ENCODE measurements at regions not wholly inside any gene's neighbourhood (a gene's known extent, or its start where the extent isn't known, plus 50 kb on each side); places are given as distances from the start of the nearest gene placed in this dataset.

- TF ChIP-seq, protein P1, sequence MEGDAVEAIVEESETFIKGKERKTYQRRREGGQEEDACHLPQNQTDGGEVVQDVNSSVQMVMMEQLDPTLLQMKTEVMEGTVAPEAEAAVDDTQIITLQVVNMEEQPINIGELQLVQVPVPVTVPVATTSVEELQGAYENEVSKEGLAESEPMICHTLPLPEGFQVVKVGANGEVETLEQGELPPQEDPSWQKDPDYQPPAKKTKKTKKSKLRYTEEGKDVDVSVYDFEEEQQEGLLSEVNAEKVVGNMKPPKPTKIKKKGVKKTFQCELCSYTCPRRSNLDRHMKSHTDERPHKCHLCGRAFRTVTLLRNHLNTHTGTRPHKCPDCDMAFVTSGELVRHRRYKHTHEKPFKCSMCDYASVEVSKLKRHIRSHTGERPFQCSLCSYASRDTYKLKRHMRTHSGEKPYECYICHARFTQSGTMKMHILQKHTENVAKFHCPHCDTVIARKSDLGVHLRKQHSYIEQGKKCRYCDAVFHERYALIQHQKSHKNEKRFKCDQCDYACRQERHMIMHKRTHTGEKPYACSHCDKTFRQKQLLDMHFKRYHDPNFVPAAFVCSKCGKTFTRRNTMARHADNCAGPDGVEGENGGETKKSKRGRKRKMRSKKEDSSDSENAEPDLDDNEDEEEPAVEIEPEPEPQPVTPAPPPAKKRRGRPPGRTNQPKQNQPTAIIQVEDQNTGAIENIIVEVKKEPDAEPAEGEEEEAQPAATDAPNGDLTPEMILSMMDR (IDR thresholded peaks at IDR 0.05; ENCODE audit: control insufficient read depth, extremely low read depth, insufficient read depth): no peak
- no peak for DNase-seq (ENCODE audit: low read depth)
- no peak overlapping the region for H3K4me3 ChIP-seq (ENCODE audit: low read depth, low read length)
These were observed 107.9 kb upstream of the DLX2 start for GRCh38 chr2:172210599-172210998.

DNA sequence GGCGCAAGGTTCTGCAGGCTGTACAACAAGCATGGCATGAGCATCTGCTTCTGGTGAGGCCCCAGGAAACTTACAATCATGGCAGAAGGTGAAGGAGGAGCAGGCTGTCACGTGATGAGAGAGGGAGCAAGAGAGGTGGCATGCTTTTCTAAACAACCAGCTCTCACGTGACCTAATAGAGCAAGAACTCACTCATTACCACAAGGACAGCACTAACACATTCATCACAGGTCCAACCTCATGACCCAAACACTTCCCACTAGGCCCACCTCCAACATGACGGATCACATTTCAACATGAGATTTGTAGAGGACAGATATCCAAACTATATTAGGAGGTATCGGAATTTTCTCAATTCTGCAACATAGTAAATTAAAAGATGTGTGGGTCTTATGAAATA, 108.8 kb upstream of the DLX2 start:
- DNase-seq (ENCODE audit: low read depth): no peak
- TF ChIP-seq, protein P1 (IDR thresholded peaks at IDR 0.05; ENCODE audit: control insufficient read depth, extremely low read depth, insufficient read depth): no peak
- no peak overlapping the region for H3K4me3 ChIP-seq (ENCODE audit: low read depth, low read length)

DNA sequence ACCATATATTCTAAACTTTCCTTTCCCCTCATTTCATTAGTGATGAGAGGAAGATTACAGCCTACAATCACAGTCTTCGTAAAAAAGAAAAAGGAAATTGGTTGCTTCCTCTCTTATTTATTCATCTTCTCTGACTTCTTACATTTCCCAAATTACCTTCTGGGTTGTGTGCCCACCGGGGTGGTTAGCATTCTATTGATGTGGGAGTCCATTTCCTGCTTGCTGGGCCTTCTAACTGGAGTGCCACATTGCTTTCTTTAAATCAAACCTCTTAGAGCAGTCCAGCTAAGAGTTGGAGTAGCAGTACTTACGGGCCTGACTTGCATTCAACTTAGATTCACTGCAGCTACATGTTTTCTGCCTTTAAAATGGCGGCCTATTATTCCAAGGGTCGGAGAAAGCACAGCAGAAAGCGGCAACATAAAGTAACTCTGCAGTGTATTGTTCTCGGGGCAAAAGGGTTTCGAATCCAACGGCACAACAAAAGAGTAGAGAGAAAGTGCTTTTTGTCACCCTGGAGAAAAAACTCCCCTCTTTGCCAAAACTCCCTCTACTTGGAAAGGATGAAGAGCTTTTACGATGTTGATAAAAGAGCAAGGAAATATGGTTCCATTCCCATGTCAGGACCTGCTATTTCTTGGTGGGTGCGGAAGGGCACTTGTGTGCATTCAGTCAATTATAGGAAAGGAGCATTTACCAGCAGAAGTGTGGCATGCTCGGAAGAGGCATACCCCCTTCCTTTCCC, 110.6 kb upstream of the DLX2 start:
- H3K4me3 ChIP-seq (ENCODE audit: low read depth, low read length): no peak overlapping the region
- TF ChIP-seq, protein P1 (IDR thresholded peaks at IDR 0.05; ENCODE audit: control insufficient read depth, extremely low read depth, insufficient read depth): no peak
- DNase-seq (ENCODE audit: low read depth): no peak

- TF ChIP-seq, protein P1 (IDR thresholded peaks at IDR 0.05; ENCODE audit: control insufficient read depth, extremely low read depth, insufficient read depth): no peak
- no peak for DNase-seq (ENCODE audit: low read depth)
- H3K4me3 ChIP-seq (ENCODE audit: low read depth, low read length): no peak overlapping the region
These were observed 111.6 kb upstream of the DLX2 start for GRCh38 chr2:172214252-172214651.

DNA sequence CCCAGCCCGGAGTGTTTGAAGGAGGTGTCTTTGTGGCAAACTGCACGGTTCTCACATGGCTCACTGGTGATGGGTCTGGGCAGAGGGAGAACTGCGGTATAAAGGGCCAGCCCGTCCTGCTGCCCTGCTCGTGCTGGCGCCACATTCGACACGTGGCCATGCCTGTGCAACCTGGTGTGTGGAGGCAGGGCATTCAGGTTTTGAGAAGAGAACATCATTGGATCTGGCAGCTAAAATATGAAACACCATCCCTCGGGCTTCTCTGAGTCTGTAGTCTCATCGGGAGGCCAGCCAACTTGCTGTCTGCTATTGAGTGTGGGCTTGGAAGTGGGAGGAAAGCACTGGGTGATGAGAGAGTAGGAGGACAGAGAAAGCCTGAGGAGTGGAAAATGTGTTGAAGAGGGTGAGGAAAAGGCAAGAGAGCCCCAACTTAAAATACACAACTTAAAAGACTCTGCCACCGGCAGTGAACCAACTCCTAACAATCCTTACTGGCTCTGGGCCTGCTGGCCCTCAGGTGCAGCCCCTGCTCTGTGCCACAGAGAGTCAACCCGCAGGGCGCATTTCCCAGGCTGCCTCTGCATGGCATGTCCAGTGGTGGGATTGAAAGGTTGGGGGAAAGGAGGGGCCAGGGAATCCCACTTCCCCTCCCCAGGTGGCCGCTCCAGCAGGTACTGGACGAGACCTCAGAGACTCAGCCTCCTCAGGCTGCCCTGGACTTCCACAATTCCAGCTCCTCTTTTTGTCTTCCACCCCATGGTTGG, 112.7 kb upstream of the DLX2 start:
- TF ChIP-seq, protein P1 (IDR thresholded peaks at IDR 0.05; ENCODE audit: control insufficient read depth, extremely low read depth, insufficient read depth): no peak
- DNase-seq (ENCODE audit: low read depth): no peak
- no peak overlapping the region for H3K4me3 ChIP-seq (ENCODE audit: low read depth, low read length)

DNA sequence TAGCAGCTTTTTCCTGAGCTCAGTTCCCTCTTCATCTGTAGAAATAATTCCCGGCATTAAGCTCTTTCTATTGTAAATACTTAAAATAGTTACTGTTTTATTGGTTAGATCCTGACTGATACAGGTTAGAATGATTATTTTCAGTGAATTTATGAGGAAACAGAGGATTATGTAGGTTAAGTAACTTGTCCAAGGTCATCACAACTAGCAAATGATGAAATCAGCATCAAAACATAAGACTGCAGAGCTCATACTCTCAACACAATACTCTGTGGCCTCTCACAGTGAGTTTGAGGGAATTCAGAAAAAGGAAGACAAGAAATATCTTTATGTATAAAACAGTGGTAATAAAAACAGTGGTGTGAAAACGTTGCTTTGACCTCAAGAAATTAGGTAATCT, 113.2 kb upstream of the DLX2 start:
- H3K4me3 ChIP-seq (ENCODE audit: low read depth, low read length): no peak overlapping the region
- DNase-seq (ENCODE audit: low read depth): no peak
- TF ChIP-seq, protein P1 (IDR thresholded peaks at IDR 0.05; ENCODE audit: control insufficient read depth, extremely low read depth, insufficient read depth): no peak
